GM12891 (cell line): ENCODE measurements at regions not wholly inside any gene's neighbourhood (a gene's known extent, or its start where the extent isn't known, plus 50 kb on each side); places are given as distances from the start of the nearest gene placed in this dataset.

Experiments
- POLR2A ChIP-seq: IDR thresholded peaks from 2 replicates; pipeline ENCODE4 v1.6.1; 2011; ENCODE audit warnings: low read depth, low read length, control low read depth
- POLR2AphosphoS5 ChIP-seq: IDR thresholded peaks from 2 replicates; pipeline ENCODE4 v1.6.1; 2011; ENCODE audit warnings: low read depth, low read length, control low read depth
- POU2F2 ChIP-seq: IDR thresholded peaks from 2 replicates; pipeline ENCODE4 v1.6.1; 2011; ENCODE audit warnings: low read depth, mild to moderate bottlenecking, control low read depth, low read length, moderate library complexity
- SPI1 ChIP-seq: IDR thresholded peaks from 2 replicates; pipeline ENCODE4 v1.6.1; 2011; ENCODE audit warnings: low read depth, low read length, control low read depth
- TAF1 ChIP-seq: IDR thresholded peaks from 2 replicates; pipeline ENCODE4 v1.6.1; 2011; ENCODE audit warnings: low read depth, low read length, control low read depth

GRCh38 chr5:51604324-51604723 is 221.1 kb downstream of the ISL1 start:
- TF ChIP-seq POLR2A, result no peak
- TF ChIP-seq POLR2AphosphoS5, result no peak
- no peak for TF ChIP-seq TAF1
- no peak for TF ChIP-seq SPI1
- TF ChIP-seq POU2F2, result no peak
